B cell (primary cell): ENCODE measurements at regions not wholly inside any gene's neighbourhood (a gene's known extent, or its start where the extent isn't known, plus 50 kb on each side); places are given as distances from the start of the nearest gene placed in this dataset.

Experiments used
- ATAC-seq: fragments of 200-7000 bp; cut with Tn5 transposase; one replicate; pipeline ENCODE4 v1.10.0; 2021; ENCODE audit warnings: low read depth, mild to moderate bottlenecking, moderate number of reproducible peaks, moderate library complexity
- CTCF ChIA-PET: fragments of 350-600 bp; sonication (Branson Sonifier 250); formaldehyde crosslinking; loops from one replicate; lab custom pipeline; 2021; ENCODE audit warnings: antibody characterized with exemption, inconsistent platforms; lab: Charles Lee
- POLR2A ChIA-PET: fragments of 350-600 bp; sonication (Branson Sonifier 250); formaldehyde crosslinking; loops from one replicate; lab custom pipeline; 2021; ENCODE audit warnings: antibody characterized with exemption; lab: Charles Lee
- DNase-seq: peaks from one replicate; pipeline ENCODE4 v3.0.0; 2013
- H2AFZ ChIP-seq: 2 replicates; pipeline ENCODE4 v1.6.1; 2012; ENCODE audit warnings: mild to moderate bottlenecking, low read depth, low read length; ENCODE audit not compliant: insufficient read depth, poor library complexity, severe bottlenecking
- H3K27ac ChIP-seq, 2 donors: 1 replicate in 1 of 2; 2 replicates in 1 of 2; pipeline ENCODE4 v1.5.1; 2012 to 2013; ENCODE audit warnings: low read length in 2 of 2, mild to moderate bottlenecking in 2 of 2, moderate library complexity in 1 of 2
- H3K27me3 ChIP-seq, 4 experiments: fragments of 200-600 bp in 1 of 4; sonication (generic) in 1 of 4; replicated peaks in 1 of 4; 1 replicate in 2 of 4; 2 replicates in 2 of 4; pipeline versions ENCODE4 v1.6.1 to v1.7.0; 2013 to 2016; ENCODE audit warnings: low read length in 3 of 4, mild to moderate bottlenecking in 2 of 4, mixed read lengths in 1 of 4, moderate library complexity in 1 of 4; ENCODE audit not compliant: insufficient read depth in 4 of 4, control insufficient read depth in 3 of 4; ENCODE audit errors: control extremely low read depth in 1 of 4
- H3K36me3 ChIP-seq, 2 experiments: replicated peaks in 1 of 2; 1 replicate in 1 of 2; 2 replicates in 1 of 2; pipeline versions ENCODE4 v1.6.1 to v1.7.1; 2013; ENCODE audit warnings: low read length in 1 of 2; ENCODE audit not compliant: insufficient read depth in 2 of 2, control insufficient read depth in 1 of 2; ENCODE audit errors: control extremely low read depth in 1 of 2, extremely low read depth in 1 of 2
- H3K4me1 ChIP-seq, 2 donors: fragments of 200-600 bp in 1 of 2; sonication (generic) in 1 of 2; 1 replicate in 1 of 2; 2 replicates in 1 of 2; pipeline versions ENCODE4 v1.5.1 to v1.6.1; 2013 to 2017; ENCODE audit warnings: low read length in 2 of 2; ENCODE audit not compliant: control insufficient read depth in 2 of 2, insufficient read depth in 2 of 2
- H3K4me2 ChIP-seq: replicated peaks from 2 replicates; pipeline ENCODE3; 2012; ENCODE audit warnings: mild to moderate bottlenecking, low read depth, low read length; ENCODE audit not compliant: poor library complexity, severe bottlenecking
- H3K4me3 ChIP-seq, 5 experiments: fragments of 200-600 bp in 1 of 5; sonication (generic) in 1 of 5; 1 replicate in 3 of 5; 2 replicates in 2 of 5; pipeline versions ENCODE4 v1.5.1 to v1.7.0; 2011 to 2016; ENCODE audit warnings: low read length in 4 of 5, mild to moderate bottlenecking in 4 of 5, low read depth in 2 of 5, control low read depth in 1 of 5, moderate library complexity in 1 of 5; ENCODE audit not compliant: insufficient read depth in 1 of 5; ENCODE audit errors: control extremely low read depth in 1 of 5, extremely low read depth in 1 of 5
- H3K79me2 ChIP-seq: fragments of 200-600 bp; sonication (generic); one replicate; pipeline ENCODE4 v1.6.0; 2016; ENCODE audit warnings: low read length; ENCODE audit not compliant: control insufficient read depth, insufficient read depth
- H3K9ac ChIP-seq: fragments of 200-600 bp; sonication (generic); 2 replicates; pipeline ENCODE4 v1.6.1; 2017; ENCODE audit warnings: mild to moderate bottlenecking, low read length, moderate library complexity
- H3K9me3 ChIP-seq, 3 donors: one replicate each; pipeline versions ENCODE4 v1.6.1 to v1.7.1; 2013; ENCODE audit warnings: low read length in 2 of 3; ENCODE audit not compliant: control insufficient read depth in 2 of 3, insufficient read depth in 1 of 3; ENCODE audit errors: control extremely low read depth in 1 of 3
- H4K20me1 ChIP-seq: 2 replicates; pipeline ENCODE4 v1.6.0; 2012; ENCODE audit warnings: mild to moderate bottlenecking, low read length; ENCODE audit not compliant: insufficient read depth, control insufficient read depth, poor library complexity, severe bottlenecking
- H3K27ac Mint-ChIP-seq: one replicate; pipeline ENCODE4 v1.8.0; 2021; ENCODE audit warnings: mixed read lengths
- H3K27me3 Mint-ChIP-seq: one replicate; pipeline ENCODE4 v1.8.0; 2021; ENCODE audit warnings: mixed read lengths
- H3K4me1 Mint-ChIP-seq: one replicate; pipeline ENCODE4 v1.8.0; 2021; ENCODE audit warnings: mixed read lengths
- H3K4me3 Mint-ChIP-seq: one replicate; pipeline ENCODE4 v1.8.0; 2021; ENCODE audit warnings: mixed read lengths
- H3K9me3 Mint-ChIP-seq: one replicate; pipeline ENCODE4 v1.8.0; 2022; ENCODE audit warnings: mixed read lengths; ENCODE audit not compliant: insufficient read depth
- CTCF ChIP-seq: fragments of 200-600 bp; IDR thresholded peaks from one replicate; pipeline ENCODE4 v1.8.0; 2022; ENCODE audit warnings: antibody characterized with exemption, mild to moderate bottlenecking
- EZH2 ChIP-seq: IDR thresholded peaks from 2 replicates; pipeline ENCODE4 v1.6.1; 2012; ENCODE audit warnings: borderline replicate concordance, low read depth, mild to moderate bottlenecking, moderate library complexity, low read length; ENCODE audit not compliant: insufficient read depth, poor library complexity, severe bottlenecking
- WGBS: methylation state at CpG from one replicate; pipeline ENCODE4 v1.1.5; 2013; ENCODE audit warnings: missing lambda C conversion rate; ENCODE audit not compliant: insufficient coverage; 5-methylcytosine and 5-hydroxymethylcytosine counted together
- intact Hi-C: fragments of 100-400 bp; cut with micrococcal nuclease; formaldehyde crosslinking; loops from one replicate; pipeline ENCODE4 v1.10.0; 2022

- Histone ChIP-seq H3K4me1 (no peaks in the 10 kb centered on the region), H3K27me3 (no peaks in the 10 kb centered on the region), H3K79me2 (no peaks in the 10 kb centered on the region), H3K36me3 (no peaks in the 10 kb centered on the region), H2AFZ (no peak overlapping the region), H4K20me1 (no peaks in the 10 kb centered on the region), H3K9me3 (peaks cover 0 to 6% (median 0%) of the 10 kb centered on the region in 3 donors), H3K4me2 (no peak overlapping the region), H3K27ac (no peak overlapping the region), H3K4me3 (no peak overlapping the region), H3K9ac (no peak overlapping the region)
- DNase-seq (no peak), ATAC-seq (no peak)
- WGBS, result 100% methylated on average over 1 of the region's 5 CpGs
- Mint-ChIP-seq H3K4me3 (no peak overlapping the region), H3K27me3 (no peaks in the 10 kb centered on the region), H3K27ac (no peak overlapping the region), H3K4me1 (no peaks in the 10 kb centered on the region), H3K9me3 (no peaks in the 10 kb centered on the region)
- intact Hi-C loops, result no loop called here
- TF ChIP-seq EZH2, result no peak
- CTCF ChIA-PET, result no interaction called here
- POLR2A ChIA-PET, result no interaction called here
These were observed 534.5 kb downstream of the KCTD12 start for GRCh38 chr13:76351541-76352229.

GRCh38 chr13:76350399-76350798 is 535.8 kb downstream of the KCTD12 start:
- H3K4me3 Mint-ChIP-seq, result no peak overlapping the region
- no peaks in the 10 kb centered on the region for H3K79me2 ChIP-seq
- H3K36me3 ChIP-seq, result no peaks in the 10 kb centered on the region
- no peak for DNase-seq
- no CpG with 5 or more reads among the region's 1 CpG for WGBS
- no peak for TF ChIP-seq EZH2
- TF ChIP-seq CTCF, result no peak
- no peaks in the 10 kb centered on the region for H3K9me3 Mint-ChIP-seq
- no peak overlapping the region for H2AFZ ChIP-seq
- ChIA-PET CTCF (no interaction called here), POLR2A (no interaction called here)
- H3K9ac ChIP-seq, result no peak overlapping the region
- H3K27ac Mint-ChIP-seq, result no peak overlapping the region
- peaks cover 0 to under 1% (median 0%) of the 10 kb centered on the region in 3 donors for H3K9me3 ChIP-seq
- no peaks in the 10 kb centered on the region for H3K27me3 Mint-ChIP-seq
- no peak overlapping the region for H3K4me3 ChIP-seq
- no peaks in the 10 kb centered on the region for H3K4me1 Mint-ChIP-seq
- no peak overlapping the region for H3K27ac ChIP-seq
- H3K4me2 ChIP-seq, result no peak overlapping the region
- no peaks in the 10 kb centered on the region for H3K27me3 ChIP-seq
- ATAC-seq, result no peak
- H3K4me1 ChIP-seq, result no peaks in the 10 kb centered on the region
- intact Hi-C loops, result no loop called here
- H4K20me1 ChIP-seq, result no peaks in the 10 kb centered on the region
